ENCODE measurements at regions not wholly inside any gene's neighbourhood (a gene's known extent, or its start where the extent isn't known, plus 50 kb on each side); places are given as distances from the start of the nearest gene placed in this dataset.

DNA sequence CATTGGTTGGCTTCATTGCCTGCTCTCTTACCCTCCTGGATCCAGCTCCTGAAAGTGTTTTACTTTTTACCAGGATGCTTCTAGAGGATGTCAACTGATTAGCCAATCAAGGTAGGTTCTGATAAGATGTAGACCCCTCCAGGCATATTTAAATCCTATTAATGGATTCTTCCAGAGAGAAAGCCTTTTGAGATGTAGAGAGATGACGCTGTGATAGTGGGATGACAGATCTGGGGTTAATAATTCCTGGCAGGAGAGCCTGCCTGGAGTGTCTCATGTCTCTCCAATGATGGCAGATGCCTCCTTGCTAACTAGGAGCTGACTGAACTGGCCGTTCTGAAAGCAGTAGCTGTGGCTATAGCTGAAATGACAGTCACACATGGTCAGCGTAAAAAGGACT lies 116.9 kb upstream of the DTNBP1 start:
- TF ChIP-seq BCL11A (IDR thresholded peaks at IDR 0.05; ENCODE audit: low read depth, low read length) (no peak), SIX5 (IDR thresholded peaks at IDR 0.05; ENCODE audit: low read depth, low read length, severe bottlenecking) (no peak), CBX5 (IDR thresholded peaks at IDR 0.05; ENCODE audit: low read depth) (no peak), ETV6 (conservative IDR thresholded peaks at IDR 0.05 in 1 of 2, IDR thresholded peaks at IDR 0.05 in 1 of 2; ENCODE audit: borderline replicate concordance in 1 of 2, low read depth in 1 of 2) (no peak), EED (IDR thresholded peaks at IDR 0.05; ENCODE audit: low read depth) (no peak)
- TF ChIP-seq, protein P1, sequence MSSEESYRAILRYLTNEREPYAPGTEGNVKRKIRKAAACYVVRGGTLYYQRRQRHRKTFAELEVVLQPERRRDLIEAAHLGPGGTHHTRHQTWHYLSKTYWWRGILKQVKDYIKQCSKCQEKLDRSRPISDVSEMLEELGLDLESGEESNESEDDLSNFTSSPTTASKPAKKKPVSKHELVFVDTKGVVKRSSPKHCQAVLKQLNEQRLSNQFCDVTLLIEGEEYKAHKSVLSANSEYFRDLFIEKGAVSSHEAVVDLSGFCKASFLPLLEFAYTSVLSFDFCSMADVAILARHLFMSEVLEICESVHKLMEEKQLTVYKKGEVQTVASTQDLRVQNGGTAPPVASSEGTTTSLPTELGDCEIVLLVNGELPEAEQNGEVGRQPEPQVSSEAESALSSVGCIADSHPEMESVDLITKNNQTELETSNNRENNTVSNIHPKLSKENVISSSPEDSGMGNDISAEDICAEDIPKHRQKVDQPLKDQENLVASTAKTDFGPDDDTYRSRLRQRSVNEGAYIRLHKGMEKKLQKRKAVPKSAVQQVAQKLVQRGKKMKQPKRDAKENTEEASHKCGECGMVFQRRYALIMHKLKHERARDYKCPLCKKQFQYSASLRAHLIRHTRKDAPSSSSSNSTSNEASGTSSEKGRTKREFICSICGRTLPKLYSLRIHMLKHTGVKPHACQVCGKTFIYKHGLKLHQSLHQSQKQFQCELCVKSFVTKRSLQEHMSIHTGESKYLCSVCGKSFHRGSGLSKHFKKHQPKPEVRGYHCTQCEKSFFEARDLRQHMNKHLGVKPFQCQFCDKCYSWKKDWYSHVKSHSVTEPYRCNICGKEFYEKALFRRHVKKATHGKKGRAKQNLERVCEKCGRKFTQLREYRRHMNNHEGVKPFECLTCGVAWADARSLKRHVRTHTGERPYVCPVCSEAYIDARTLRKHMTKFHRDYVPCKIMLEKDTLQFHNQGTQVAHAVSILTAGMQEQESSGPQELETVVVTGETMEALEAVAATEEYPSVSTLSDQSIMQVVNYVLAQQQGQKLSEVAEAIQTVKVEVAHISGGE (CRISPR knock-in tag; IDR thresholded peaks at IDR 0.05), result no peak
- TF ChIP-seq, protein P2, sequence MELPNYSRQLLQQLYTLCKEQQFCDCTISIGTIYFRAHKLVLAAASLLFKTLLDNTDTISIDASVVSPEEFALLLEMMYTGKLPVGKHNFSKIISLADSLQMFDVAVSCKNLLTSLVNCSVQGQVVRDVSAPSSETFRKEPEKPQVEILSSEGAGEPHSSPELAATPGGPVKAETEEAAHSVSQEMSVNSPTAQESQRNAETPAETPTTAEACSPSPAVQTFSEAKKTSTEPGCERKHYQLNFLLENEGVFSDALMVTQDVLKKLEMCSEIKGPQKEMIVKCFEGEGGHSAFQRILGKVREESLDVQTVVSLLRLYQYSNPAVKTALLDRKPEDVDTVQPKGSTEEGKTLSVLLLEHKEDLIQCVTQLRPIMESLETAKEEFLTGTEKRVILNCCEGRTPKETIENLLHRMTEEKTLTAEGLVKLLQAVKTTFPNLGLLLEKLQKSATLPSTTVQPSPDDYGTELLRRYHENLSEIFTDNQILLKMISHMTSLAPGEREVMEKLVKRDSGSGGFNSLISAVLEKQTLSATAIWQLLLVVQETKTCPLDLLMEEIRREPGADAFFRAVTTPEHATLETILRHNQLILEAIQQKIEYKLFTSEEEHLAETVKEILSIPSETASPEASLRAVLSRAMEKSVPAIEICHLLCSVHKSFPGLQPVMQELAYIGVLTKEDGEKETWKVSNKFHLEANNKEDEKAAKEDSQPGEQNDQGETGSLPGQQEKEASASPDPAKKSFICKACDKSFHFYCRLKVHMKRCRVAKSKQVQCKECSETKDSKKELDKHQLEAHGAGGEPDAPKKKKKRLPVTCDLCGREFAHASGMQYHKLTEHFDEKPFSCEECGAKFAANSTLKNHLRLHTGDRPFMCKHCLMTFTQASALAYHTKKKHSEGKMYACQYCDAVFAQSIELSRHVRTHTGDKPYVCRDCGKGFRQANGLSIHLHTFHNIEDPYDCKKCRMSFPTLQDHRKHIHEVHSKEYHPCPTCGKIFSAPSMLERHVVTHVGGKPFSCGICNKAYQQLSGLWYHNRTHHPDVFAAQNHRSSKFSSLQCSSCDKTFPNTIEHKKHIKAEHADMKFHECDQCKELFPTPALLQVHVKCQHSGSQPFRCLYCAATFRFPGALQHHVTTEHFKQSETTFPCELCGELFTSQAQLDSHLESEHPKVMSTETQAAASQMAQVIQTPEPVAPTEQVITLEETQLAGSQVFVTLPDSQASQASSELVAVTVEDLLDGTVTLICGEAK (IDR thresholded peaks at IDR 0.05; ENCODE audit: borderline replicate concordance), result no peak

All from GM12878 (cell line).